WTC11 (cell line): ENCODE measurements at regions not wholly inside any gene's neighbourhood (a gene's known extent, or its start where the extent isn't known, plus 50 kb on each side); places are given as distances from the start of the nearest gene placed in this dataset.

Experiments
- ATAC-seq: fragments of 200-7000 bp; cut with Tn5 transposase; 2 replicates; pipeline ENCODE4 v1.10.0; 2021; ENCODE audit warnings: mild to moderate bottlenecking, moderate library complexity
- CTCF ChIA-PET: fragments of 300-600 bp; sonication (Branson Sonifier 250); formaldehyde crosslinking; loops from one replicate; lab custom pipeline; 2021; ENCODE audit warnings: antibody characterized with exemption; lab: Charles Lee
- POLR2A ChIA-PET: fragments of 350-600 bp; sonication (Branson Sonifier 250); formaldehyde crosslinking; loops from one replicate; lab custom pipeline; 2021; ENCODE audit warnings: antibody characterized with exemption; lab: Charles Lee
- DNase-seq: peaks from one replicate; pipeline ENCODE4 v3.0.0; 2021; ENCODE audit warnings: low spot score
- H3K27ac Mint-ChIP-seq: 2 replicates; pipeline ENCODE4 v1.8.0; 2021; ENCODE audit warnings: mixed read lengths
- H3K27me3 Mint-ChIP-seq: 2 replicates; pipeline ENCODE4 v1.8.0; 2021; ENCODE audit warnings: low read depth, mild to moderate bottlenecking, moderate library complexity, mixed read lengths
- H3K36me3 Mint-ChIP-seq: 2 replicates; pipeline ENCODE4 v1.8.0; 2021; ENCODE audit warnings: mixed read lengths
- H3K4me1 Mint-ChIP-seq: 2 replicates; pipeline ENCODE4 v1.8.0; 2022; ENCODE audit warnings: mixed read lengths
- H3K4me3 Mint-ChIP-seq: 2 replicates; pipeline ENCODE4 v1.8.0; 2021; ENCODE audit warnings: mild to moderate bottlenecking, moderate library complexity, mixed read lengths
- H3K9me3 Mint-ChIP-seq: 2 replicates; pipeline ENCODE4 v1.8.0; 2021; ENCODE audit warnings: mixed read lengths
- ATF1 ChIP-seq: sonication (generic); formaldehyde crosslinking; IDR thresholded peaks from 2 replicates; pipeline ENCODE4 v1.8.1; 2023; ENCODE audit warnings: mild to moderate bottlenecking, moderate library complexity, missing genetic modification reagents
- ATF6 ChIP-seq: sonication (generic); formaldehyde crosslinking; IDR thresholded peaks from 2 replicates; pipeline ENCODE4 v1.8.1; 2023; ENCODE audit warnings: mild to moderate bottlenecking, missing genetic modification reagents
- CBFB ChIP-seq: sonication (generic); formaldehyde crosslinking; IDR thresholded peaks from 2 replicates; pipeline ENCODE4 v1.8.1; 2022; ENCODE audit warnings: mild to moderate bottlenecking, low read depth, missing genetic modification reagents
- CREB1 ChIP-seq: sonication (generic); formaldehyde crosslinking; IDR thresholded peaks from 2 replicates; pipeline ENCODE4 v1.8.0; 2023; ENCODE audit warnings: mild to moderate bottlenecking, missing genetic modification reagents
- E2F5 ChIP-seq: sonication (generic); formaldehyde crosslinking; IDR thresholded peaks from 2 replicates; pipeline ENCODE4 v1.8.1; 2022; ENCODE audit warnings: mild to moderate bottlenecking, moderate library complexity, missing genetic modification reagents
- ESRRA ChIP-seq: sonication (generic); formaldehyde crosslinking; IDR thresholded peaks from 2 replicates; pipeline ENCODE4 v1.8.1; 2022; ENCODE audit warnings: mild to moderate bottlenecking, missing genetic modification reagents, borderline replicate concordance
- FOXK1 ChIP-seq: sonication (generic); formaldehyde crosslinking; IDR thresholded peaks from 2 replicates; pipeline ENCODE4 v1.8.0; 2022; ENCODE audit warnings: mild to moderate bottlenecking, moderate library complexity, missing genetic modification reagents
- GRHL2 ChIP-seq: fragments of 250-450 bp; sonication (Bioruptor Pico); IDR thresholded peaks from 2 replicates; pipeline ENCODE4 v1.8.0; 2022; ENCODE audit warnings: mild to moderate bottlenecking, moderate library complexity; ENCODE audit not compliant: insufficient replicate concordance, severe bottlenecking
- MLX ChIP-seq: sonication (generic); formaldehyde crosslinking; IDR thresholded peaks from 2 replicates; pipeline ENCODE4 v1.8.1; 2023; ENCODE audit warnings: mild to moderate bottlenecking, missing genetic modification reagents, moderate library complexity
- NFYB ChIP-seq: sonication (generic); formaldehyde crosslinking; conservative IDR thresholded peaks from 2 replicates; pipeline ENCODE4 v1.8.0; 2022; ENCODE audit warnings: low read depth, missing genetic modification reagents
- OVOL2 ChIP-seq: fragments of 250-450 bp; sonication (Bioruptor Pico); IDR thresholded peaks from 2 replicates; pipeline ENCODE4 v1.9.0; 2021; ENCODE audit warnings: mild to moderate bottlenecking, borderline replicate concordance
- PRRX2 ChIP-seq: fragments of 250-450 bp; sonication (Bioruptor Pico); IDR thresholded peaks from 2 replicates; pipeline ENCODE4 v1.8.0; 2021; ENCODE audit warnings: mild to moderate bottlenecking
- ZNF121 ChIP-seq: sonication (generic); formaldehyde crosslinking; IDR thresholded peaks from 2 replicates; pipeline ENCODE4 v1.8.0; 2023; ENCODE audit warnings: missing genetic modification reagents
- ZNF219 ChIP-seq: sonication (generic); formaldehyde crosslinking; IDR thresholded peaks from 2 replicates; pipeline ENCODE4 v1.8.0; 2023; ENCODE audit warnings: missing genetic modification reagents, mild to moderate bottlenecking, borderline replicate concordance
- ZNF281 ChIP-seq: sonication (generic); formaldehyde crosslinking; IDR thresholded peaks from 2 replicates; pipeline ENCODE4 v1.8.0; 2023; ENCODE audit warnings: mild to moderate bottlenecking, missing genetic modification reagents
- TF ChIP-seq, protein P1 (sequence below): sonication (generic); formaldehyde crosslinking; IDR thresholded peaks from 2 replicates; pipeline ENCODE4 v1.8.0; 2022; ENCODE audit warnings: mild to moderate bottlenecking, missing genetic modification reagents
- TF ChIP-seq, protein P2 (sequence below): sonication (generic); formaldehyde crosslinking; IDR thresholded peaks from 2 replicates; pipeline ENCODE4 v1.8.1; 2022; ENCODE audit warnings: low read depth, missing genetic modification reagents, borderline replicate concordance
- TF ChIP-seq, protein P3 (sequence below): fragments of 250-450 bp; sonication (Bioruptor Pico); IDR thresholded peaks from 2 replicates; pipeline ENCODE4 v1.9.0; 2021; ENCODE audit warnings: moderate library complexity, mild to moderate bottlenecking, inconsistent platforms, borderline replicate concordance
- TF ChIP-seq, protein P4 (sequence below): fragments of 250-450 bp; sonication (Bioruptor Pico); IDR thresholded peaks from 2 replicates; pipeline ENCODE4 v1.8.0; 2021; ENCODE audit warnings: mild to moderate bottlenecking
- TF ChIP-seq, protein P5 (sequence below): fragments of 250-450 bp; sonication (Bioruptor Pico); conservative IDR thresholded peaks from 2 replicates; pipeline ENCODE4 v1.9.0; 2021; ENCODE audit warnings: mild to moderate bottlenecking

DNA sequence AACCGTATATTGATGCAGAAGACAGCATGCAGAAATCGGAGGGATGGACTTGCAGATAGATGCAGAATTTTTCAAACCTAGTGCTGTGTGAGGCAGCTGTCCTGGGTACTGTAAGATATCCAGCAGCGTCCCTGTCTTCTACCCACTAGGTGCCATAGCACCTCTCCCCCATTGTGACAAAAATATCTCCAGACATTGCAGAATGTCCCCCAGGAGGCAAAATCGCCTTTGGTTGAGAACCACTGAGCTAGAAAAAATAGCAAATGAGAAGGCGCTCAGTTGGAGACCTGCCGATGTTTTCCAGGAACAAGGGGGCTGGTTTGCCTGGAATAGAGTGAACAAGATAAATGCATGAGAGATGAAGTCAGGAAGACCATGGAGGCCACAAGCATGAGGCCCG lies 67.9 kb upstream of the TMEM132D start:
- Mint-ChIP-seq H3K36me3 (peaks cover 60% of the 10 kb centered on the region), H3K4me1 (peaks cover under 1% of the 10 kb centered on the region; the same call in 1 of the 2 replicates), H3K27ac (no peak overlapping the region), H3K9me3 (peaks cover 77% of the 10 kb centered on the region), H3K27me3 (peaks cover 4% of the 10 kb centered on the region), H3K4me3 (no peak overlapping the region)
- ChIA-PET POLR2A (no interaction called here), CTCF (no interaction called here)
- ATAC-seq (no peak), DNase-seq (no peak)
- TF ChIP-seq ZNF281, result no peak
- no peak for TF ChIP-seq ZNF121
- TF ChIP-seq PRRX2 (CRISPR knock-in tag), result no peak
- TF ChIP-seq, protein P1, sequence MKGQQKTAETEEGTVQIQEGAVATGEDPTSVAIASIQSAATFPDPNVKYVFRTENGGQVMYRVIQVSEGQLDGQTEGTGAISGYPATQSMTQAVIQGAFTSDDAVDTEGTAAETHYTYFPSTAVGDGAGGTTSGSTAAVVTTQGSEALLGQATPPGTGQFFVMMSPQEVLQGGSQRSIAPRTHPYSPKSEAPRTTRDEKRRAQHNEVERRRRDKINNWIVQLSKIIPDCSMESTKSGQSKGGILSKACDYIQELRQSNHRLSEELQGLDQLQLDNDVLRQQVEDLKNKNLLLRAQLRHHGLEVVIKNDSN (CRISPR knock-in tag), result no peak
- TF ChIP-seq GRHL2 (CRISPR knock-in tag), result no peak
- TF ChIP-seq, protein P2, sequence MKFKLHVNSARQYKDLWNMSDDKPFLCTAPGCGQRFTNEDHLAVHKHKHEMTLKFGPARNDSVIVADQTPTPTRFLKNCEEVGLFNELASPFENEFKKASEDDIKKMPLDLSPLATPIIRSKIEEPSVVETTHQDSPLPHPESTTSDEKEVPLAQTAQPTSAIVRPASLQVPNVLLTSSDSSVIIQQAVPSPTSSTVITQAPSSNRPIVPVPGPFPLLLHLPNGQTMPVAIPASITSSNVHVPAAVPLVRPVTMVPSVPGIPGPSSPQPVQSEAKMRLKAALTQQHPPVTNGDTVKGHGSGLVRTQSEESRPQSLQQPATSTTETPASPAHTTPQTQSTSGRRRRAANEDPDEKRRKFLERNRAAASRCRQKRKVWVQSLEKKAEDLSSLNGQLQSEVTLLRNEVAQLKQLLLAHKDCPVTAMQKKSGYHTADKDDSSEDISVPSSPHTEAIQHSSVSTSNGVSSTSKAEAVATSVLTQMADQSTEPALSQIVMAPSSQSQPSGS (CRISPR knock-in tag), result no peak
- TF ChIP-seq, protein P3, sequence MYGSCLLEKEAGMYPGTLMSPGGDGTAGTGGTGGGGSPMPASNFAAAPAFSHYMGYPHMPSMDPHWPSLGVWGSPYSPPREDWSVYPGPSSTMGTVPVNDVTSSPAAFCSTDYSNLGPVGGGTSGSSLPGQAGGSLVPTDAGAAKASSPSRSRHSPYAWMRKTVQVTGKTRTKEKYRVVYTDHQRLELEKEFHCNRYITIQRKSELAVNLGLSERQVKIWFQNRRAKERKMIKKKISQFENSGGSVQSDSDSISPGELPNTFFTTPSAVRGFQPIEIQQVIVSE (CRISPR knock-in tag), result no peak
- TF ChIP-seq ATF6 (CRISPR knock-in tag), result no peak
- TF ChIP-seq FOXK1 (CRISPR knock-in tag), result no peak
- TF ChIP-seq NFYB (CRISPR knock-in tag), result no peak
- no peak for TF ChIP-seq OVOL2
- TF ChIP-seq, protein P4, sequence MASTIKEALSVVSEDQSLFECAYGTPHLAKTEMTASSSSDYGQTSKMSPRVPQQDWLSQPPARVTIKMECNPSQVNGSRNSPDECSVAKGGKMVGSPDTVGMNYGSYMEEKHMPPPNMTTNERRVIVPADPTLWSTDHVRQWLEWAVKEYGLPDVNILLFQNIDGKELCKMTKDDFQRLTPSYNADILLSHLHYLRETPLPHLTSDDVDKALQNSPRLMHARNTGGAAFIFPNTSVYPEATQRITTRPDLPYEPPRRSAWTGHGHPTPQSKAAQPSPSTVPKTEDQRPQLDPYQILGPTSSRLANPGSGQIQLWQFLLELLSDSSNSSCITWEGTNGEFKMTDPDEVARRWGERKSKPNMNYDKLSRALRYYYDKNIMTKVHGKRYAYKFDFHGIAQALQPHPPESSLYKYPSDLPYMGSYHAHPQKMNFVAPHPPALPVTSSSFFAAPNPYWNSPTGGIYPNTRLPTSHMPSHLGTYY (CRISPR knock-in tag), result no peak
- TF ChIP-seq MLX, result no peak
- TF ChIP-seq E2F5, result no peak
- no peak for TF ChIP-seq ATF1 (CRISPR knock-in tag)
- TF ChIP-seq, protein P5, sequence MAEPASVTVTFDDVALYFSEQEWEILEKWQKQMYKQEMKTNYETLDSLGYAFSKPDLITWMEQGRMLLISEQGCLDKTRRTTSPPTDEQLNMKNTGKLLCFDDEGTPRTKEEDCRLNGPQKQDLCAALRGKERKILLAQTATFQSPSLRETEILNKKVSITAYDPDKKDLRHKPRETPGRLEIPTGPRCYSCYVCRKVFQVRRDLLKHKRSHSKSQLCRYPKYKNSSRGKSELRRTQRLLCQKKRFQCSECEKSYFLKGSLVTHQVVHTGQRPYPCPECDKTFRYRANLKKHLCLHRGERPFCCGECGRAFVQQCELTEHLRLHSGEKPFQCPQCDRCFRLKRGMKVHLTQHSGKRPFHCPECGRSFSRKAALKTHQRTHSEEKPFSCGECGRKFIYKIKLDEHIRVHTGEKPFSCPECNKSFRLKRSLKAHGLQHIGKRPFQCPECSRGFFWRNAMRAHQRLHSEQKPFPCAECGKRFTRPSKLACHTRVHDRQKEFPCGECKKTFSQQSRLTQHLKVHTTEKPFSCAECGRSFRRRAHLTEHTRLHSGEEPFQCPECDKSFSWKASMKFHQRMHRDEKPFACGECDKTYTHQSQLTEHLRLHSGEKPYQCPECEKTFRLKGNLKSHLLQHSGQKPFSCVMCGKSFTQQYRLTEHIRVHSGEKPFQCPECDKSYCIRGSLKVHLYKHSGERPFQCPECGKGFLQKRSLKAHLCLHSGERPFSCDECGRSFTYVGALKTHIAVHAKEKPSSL (CRISPR knock-in tag), result no peak
- no peak for TF ChIP-seq CBFB (CRISPR knock-in tag)
- no peak for TF ChIP-seq ZNF219 (CRISPR knock-in tag)
- no peak for TF ChIP-seq ESRRA (CRISPR knock-in tag)
- TF ChIP-seq CREB1 (CRISPR knock-in tag), result no peak
